ENCODE measurements at regions not wholly inside any gene's neighbourhood (a gene's known extent, or its start where the extent isn't known, plus 50 kb on each side); places are given as distances from the start of the nearest gene placed in this dataset.

DNA sequence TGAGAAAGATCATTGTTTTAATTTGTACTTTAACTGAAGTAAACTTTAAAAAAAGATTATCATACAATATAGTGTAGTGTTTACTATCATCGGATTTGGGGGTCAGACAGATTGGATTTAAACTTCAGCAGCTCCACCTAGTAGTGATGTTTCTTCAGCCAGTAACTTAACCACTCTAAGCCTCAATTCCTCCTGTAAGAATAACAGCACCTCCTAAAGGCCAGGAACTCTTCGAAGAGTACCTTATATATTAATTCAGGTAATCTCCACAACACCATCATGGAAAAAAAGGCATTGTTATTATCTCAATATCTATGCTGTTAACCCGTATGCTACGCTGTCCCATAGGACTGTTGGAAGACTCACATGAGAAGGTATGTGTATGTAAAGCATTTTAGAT lies 69.0 kb upstream of the DLGAP1 start:
- no peak for DNase-seq

GRCh38 chr18:4511166-4511565 lies 56.1 kb upstream of the DLGAP1 start:
- DNase-seq: no peak

GRCh38 chr18:4510711-4511110 lies 55.6 kb upstream of the DLGAP1 start:
- no peak for DNase-seq

DNA sequence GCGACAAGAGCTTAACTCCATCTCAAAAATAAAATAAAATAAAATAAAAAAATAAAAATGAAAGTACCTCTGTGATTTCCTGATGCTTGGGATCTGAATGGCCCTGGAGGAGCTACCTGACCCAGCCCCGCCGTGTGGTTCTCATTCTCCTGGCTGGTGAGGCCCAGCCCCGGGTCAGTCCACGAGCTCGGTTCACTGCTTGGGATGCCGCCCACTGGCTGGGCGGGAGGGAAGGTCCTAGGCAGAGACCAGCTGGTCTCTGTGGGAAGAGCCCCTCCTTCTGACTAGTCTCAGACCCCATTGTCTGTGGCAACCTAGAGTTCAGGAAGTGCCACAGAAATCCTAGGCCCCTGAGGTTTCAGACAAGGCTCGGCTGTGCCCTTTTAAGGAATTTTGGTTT lies 55.1 kb upstream of the DLGAP1 start:
- no peak for DNase-seq

Data from stimulated activated CD4-positive, alpha-beta T cell treated with anti-CD3 and anti-CD28 coated beads, Interleukin-4, amount 100 ng/mL, for 24 hours (primary cell).